Panc1 (cell line): ENCODE measurements at regions not wholly inside any gene's neighbourhood (a gene's known extent, or its start where the extent isn't known, plus 50 kb on each side); places are given as distances from the start of the nearest gene placed in this dataset.

Experiments
- POLR2AphosphoS5 ChIP-seq: IDR thresholded peaks from 2 replicates; pipeline ENCODE4 v1.6.1; 2012; ENCODE audit warnings: mild to moderate bottlenecking, low read depth, low read length, moderate library complexity
- TCF7L2 ChIP-seq: IDR thresholded peaks from 2 replicates; pipeline ENCODE4 v1.6.1; 2011; ENCODE audit warnings: mild to moderate bottlenecking, low read depth, low read length, inconsistent platforms
- TF ChIP-seq, protein P1 (sequence below): fragments of 450-650 bp; IDR thresholded peaks from 2 replicates; pipeline ENCODE4 v1.5.1; 2017; ENCODE audit warnings: mild to moderate bottlenecking
- TF ChIP-seq, protein P2 (sequence below), 2 experiments: IDR thresholded peaks; 2 replicates each; pipeline ENCODE4 v1.6.1; 2011 to 2012; ENCODE audit warnings: low read depth in 2 of 2, control low read depth in 1 of 2, low read length in 1 of 2, mild to moderate bottlenecking in 1 of 2, moderate library complexity in 1 of 2; ENCODE audit not compliant: insufficient read depth in 1 of 2

DNA sequence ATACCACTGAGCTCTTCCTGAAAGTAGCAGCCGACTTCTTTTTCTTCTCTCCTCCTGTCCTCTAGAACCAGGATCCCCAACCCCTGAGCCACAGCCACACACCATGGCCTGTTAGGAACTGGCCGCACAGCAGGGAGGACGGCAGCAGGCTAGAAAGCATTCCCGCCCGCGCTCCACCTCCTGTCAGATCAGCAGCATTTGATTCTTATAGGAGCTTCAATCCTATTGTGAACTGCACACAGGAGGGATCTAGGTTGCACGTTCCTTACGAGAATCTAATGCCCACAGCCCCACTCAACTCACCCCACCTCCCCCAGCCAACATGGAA is 179.1 kb upstream of the SH3BP4 start:
- TF ChIP-seq, protein P1, sequence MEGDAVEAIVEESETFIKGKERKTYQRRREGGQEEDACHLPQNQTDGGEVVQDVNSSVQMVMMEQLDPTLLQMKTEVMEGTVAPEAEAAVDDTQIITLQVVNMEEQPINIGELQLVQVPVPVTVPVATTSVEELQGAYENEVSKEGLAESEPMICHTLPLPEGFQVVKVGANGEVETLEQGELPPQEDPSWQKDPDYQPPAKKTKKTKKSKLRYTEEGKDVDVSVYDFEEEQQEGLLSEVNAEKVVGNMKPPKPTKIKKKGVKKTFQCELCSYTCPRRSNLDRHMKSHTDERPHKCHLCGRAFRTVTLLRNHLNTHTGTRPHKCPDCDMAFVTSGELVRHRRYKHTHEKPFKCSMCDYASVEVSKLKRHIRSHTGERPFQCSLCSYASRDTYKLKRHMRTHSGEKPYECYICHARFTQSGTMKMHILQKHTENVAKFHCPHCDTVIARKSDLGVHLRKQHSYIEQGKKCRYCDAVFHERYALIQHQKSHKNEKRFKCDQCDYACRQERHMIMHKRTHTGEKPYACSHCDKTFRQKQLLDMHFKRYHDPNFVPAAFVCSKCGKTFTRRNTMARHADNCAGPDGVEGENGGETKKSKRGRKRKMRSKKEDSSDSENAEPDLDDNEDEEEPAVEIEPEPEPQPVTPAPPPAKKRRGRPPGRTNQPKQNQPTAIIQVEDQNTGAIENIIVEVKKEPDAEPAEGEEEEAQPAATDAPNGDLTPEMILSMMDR = no peak
- TF ChIP-seq, protein P2, sequence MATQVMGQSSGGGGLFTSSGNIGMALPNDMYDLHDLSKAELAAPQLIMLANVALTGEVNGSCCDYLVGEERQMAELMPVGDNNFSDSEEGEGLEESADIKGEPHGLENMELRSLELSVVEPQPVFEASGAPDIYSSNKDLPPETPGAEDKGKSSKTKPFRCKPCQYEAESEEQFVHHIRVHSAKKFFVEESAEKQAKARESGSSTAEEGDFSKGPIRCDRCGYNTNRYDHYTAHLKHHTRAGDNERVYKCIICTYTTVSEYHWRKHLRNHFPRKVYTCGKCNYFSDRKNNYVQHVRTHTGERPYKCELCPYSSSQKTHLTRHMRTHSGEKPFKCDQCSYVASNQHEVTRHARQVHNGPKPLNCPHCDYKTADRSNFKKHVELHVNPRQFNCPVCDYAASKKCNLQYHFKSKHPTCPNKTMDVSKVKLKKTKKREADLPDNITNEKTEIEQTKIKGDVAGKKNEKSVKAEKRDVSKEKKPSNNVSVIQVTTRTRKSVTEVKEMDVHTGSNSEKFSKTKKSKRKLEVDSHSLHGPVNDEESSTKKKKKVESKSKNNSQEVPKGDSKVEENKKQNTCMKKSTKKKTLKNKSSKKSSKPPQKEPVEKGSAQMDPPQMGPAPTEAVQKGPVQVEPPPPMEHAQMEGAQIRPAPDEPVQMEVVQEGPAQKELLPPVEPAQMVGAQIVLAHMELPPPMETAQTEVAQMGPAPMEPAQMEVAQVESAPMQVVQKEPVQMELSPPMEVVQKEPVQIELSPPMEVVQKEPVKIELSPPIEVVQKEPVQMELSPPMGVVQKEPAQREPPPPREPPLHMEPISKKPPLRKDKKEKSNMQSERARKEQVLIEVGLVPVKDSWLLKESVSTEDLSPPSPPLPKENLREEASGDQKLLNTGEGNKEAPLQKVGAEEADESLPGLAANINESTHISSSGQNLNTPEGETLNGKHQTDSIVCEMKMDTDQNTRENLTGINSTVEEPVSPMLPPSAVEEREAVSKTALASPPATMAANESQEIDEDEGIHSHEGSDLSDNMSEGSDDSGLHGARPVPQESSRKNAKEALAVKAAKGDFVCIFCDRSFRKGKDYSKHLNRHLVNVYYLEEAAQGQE (IDR thresholded peaks at IDR 0.05; ENCODE audit: insufficient read depth in 1 of 2, low read depth in 2 of 2, low read length in 1 of 2) = no peak
- TF ChIP-seq TCF7L2 (no peak), POLR2AphosphoS5 (no peak)
